ENCODE measurements at regions not wholly inside any gene's neighbourhood (a gene's known extent, or its start where the extent isn't known, plus 50 kb on each side); places are given as distances from the start of the nearest gene placed in this dataset.

GRCh38 chr7:114229246-114229645 is 185.4 kb upstream of the FOXP2 start:
- H3K27ac ChIP-seq (ENCODE audit: low read depth in 2 of 2, low read length in 1 of 2) = no peak overlapping the region

More at GRCh38 chr7:114229246-114229645, 185.4 kb upstream of the FOXP2 start:
- H4K20me1 ChIP-seq (ENCODE audit: insufficient read depth) = no peaks in the 10 kb centered on the region
- ChIA-PET CTCF (no interaction called here), POLR2A (no interaction called here)
- no peaks in the 10 kb centered on the region for H3K27me3 ChIP-seq (ENCODE audit: insufficient read depth)
- no peak overlapping the region for H2AFZ ChIP-seq (ENCODE audit: low read depth)
- H3K4me2 ChIP-seq = no peak overlapping the region
- no peak overlapping the region for H3K9ac ChIP-seq
- H3K9me2 ChIP-seq = no peaks in the 10 kb centered on the region
- no peak for DNase-seq
- no peak overlapping the region for H3K4me3 ChIP-seq (ENCODE audit: low read depth in 2 of 2, low read length in 1 of 2)
- H3F3A ChIP-seq (replicated peaks; ENCODE audit: insufficient read depth) = no peaks in the 10 kb centered on the region
- no peaks in the 10 kb centered on the region for H3K4me1 ChIP-seq (ENCODE audit: control insufficient read depth in 1 of 2, insufficient read depth in 2 of 2, low read depth in 1 of 2, low read length in 1 of 2)
- 0% methylated on average over 1 of the region's 1 CpG for WGBS (ENCODE audit: low lambda C conversion rate)
- TF ChIP-seq SMC3 (IDR thresholded peaks at IDR 0.05; ENCODE audit: low read depth, low read length) (no peak), IRF3 (IDR thresholded peaks at IDR 0.05; ENCODE audit: low read depth, low read length) (no peak), GABPA (IDR thresholded peaks at IDR 0.05; ENCODE audit: low read depth) (no peak), JUND (IDR thresholded peaks at IDR 0.05) (no peak), NRF1 (IDR thresholded peaks at IDR 0.05; ENCODE audit: low read depth, low read length) (no peak), TEAD4 (IDR thresholded peaks at IDR 0.05; ENCODE audit: borderline replicate concordance, insufficient read depth) (no peak), GATA2 (CRISPR knock-in tag; IDR thresholded peaks at IDR 0.05) (no peak), ZBTB33 (IDR thresholded peaks at IDR 0.05; ENCODE audit: borderline replicate concordance, low read depth) (no peak), MXI1 (IDR thresholded peaks at IDR 0.05; ENCODE audit: low read depth, low read length) (no peak), TCF12 (IDR thresholded peaks at IDR 0.05) (no peak), ELF1 (IDR thresholded peaks at IDR 0.05) (no peak), FOSL2 (IDR thresholded peaks at IDR 0.05; ENCODE audit: borderline replicate concordance, low read depth) (no peak), FOXM1 (IDR thresholded peaks at IDR 0.05; ENCODE audit: low read depth) (no peak), RXRA (IDR thresholded peaks at IDR 0.05; ENCODE audit: borderline replicate concordance, low read depth) (no peak), EZH2phosphoT487 (IDR thresholded peaks at IDR 0.05; ENCODE audit: borderline replicate concordance, low read depth) (no peak), EP300 (IDR thresholded peaks at IDR 0.05; ENCODE audit: borderline replicate concordance in 1 of 2, low read depth in 1 of 2, low read length in 1 of 2) (no peak), RAD21 (IDR thresholded peaks at IDR 0.05; ENCODE audit: low read length) (no peak), NFIC (IDR thresholded peaks at IDR 0.05; ENCODE audit: borderline replicate concordance) (no peak), CTCF (IDR thresholded peaks at IDR 0.05) (no peak)
- TF ChIP-seq, protein P1, sequence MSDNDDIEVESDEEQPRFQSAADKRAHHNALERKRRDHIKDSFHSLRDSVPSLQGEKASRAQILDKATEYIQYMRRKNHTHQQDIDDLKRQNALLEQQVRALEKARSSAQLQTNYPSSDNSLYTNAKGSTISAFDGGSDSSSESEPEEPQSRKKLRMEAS (IDR thresholded peaks at IDR 0.05; ENCODE audit: low read depth) = no peak
- no peaks in the 10 kb centered on the region for H3K36me3 ChIP-seq (replicated peaks in 1 of 2; ENCODE audit: control insufficient read depth in 1 of 2, insufficient read depth in 2 of 2, low read length in 1 of 2)
- H3K9me3 ChIP-seq = no peaks in the 10 kb centered on the region
- no peaks in the 10 kb centered on the region for H3K79me2 ChIP-seq (ENCODE audit: insufficient read depth)

Data from SK-N-SH (cell line).